ENCODE measurements at regions not wholly inside any gene's neighbourhood (a gene's known extent, or its start where the extent isn't known, plus 50 kb on each side); places are given as distances from the start of the nearest gene placed in this dataset.

DNA sequence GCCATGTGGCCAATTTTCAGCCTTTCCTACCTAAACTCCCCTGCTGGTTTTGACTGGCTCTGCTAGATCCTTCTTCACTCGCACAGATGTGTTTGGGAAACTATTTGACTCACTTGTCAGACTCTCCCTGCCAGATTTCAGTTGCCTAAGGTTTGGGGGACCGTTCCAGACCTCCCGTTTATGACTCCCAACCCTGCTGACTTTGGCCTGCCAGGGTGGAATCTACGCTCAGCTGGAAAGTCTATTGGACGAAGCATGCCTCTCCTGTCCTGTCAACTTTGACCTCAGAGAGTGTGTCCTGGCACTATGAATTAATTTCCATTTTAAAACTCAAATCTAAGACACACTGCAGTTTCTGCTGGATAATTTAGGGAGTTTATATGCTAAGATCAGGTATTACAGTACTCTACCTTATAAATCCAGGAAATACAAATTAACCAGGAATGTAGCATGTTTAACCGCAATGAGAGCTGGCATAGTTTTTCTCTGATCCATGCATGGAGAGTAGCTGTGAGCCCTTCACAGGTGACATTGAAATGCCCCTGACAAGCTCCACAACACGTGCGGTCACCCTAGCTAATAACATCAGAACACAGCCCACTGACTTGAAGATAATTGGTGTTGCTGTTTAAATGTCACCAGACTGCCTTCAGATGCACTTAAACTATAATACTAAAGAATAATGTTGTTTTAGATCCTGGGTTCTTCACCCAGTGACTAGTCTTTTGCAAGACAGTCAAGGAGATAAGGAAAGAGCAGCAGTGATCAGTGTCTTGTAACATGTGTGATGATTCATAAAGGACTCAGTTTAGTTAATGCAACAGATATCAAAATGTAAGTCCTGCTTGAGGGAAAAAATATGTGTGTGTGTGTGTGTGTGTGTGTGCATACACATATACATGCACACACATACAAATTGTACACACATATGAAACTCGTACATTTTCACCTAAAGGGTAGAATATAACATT lies 223.0 kb upstream of the MCTP2 start:
- TF ChIP-seq GATA2 (IDR thresholded peaks at IDR 0.05; ENCODE audit: low read depth, low read length) (no peak), GATA3 (IDR thresholded peaks at IDR 0.05; ENCODE audit: low read depth, low read length) (no peak)

All from SH-SY5Y (cell line).